GM19193 (cell line): ENCODE measurements at regions not wholly inside any gene's neighbourhood (a gene's known extent, or its start where the extent isn't known, plus 50 kb on each side); places are given as distances from the start of the nearest gene placed in this dataset.

Experiments used
- POLR2A ChIP-seq: IDR thresholded peaks from 4 replicates; pipeline ENCODE4 v1.6.1; 2011; ENCODE audit not compliant: insufficient read depth, insufficient read length; ENCODE audit errors: extremely low read depth

GRCh38 chr6:87824958-87825491 is 123.0 kb upstream of the AKIRIN2 start:
- no peak for TF ChIP-seq POLR2A

GRCh38 chr6:87822011-87822410 is 120.0 kb upstream of the AKIRIN2 start:
- TF ChIP-seq POLR2A, result no peak

GRCh38 chr6:87820343-87820984 is 118.4 kb upstream of the AKIRIN2 start:
- TF ChIP-seq POLR2A, result no peak

GRCh38 chr6:87817183-87817582 is 115.2 kb upstream of the AKIRIN2 start:
- no peak for TF ChIP-seq POLR2A

- no peak for TF ChIP-seq POLR2A
Measured at GRCh38 chr6:87815449-87815848, 113.4 kb upstream of the AKIRIN2 start.

GRCh38 chr6:87808005-87808757 is 106.1 kb upstream of the AKIRIN2 start:
- no peak for TF ChIP-seq POLR2A

- no peak for TF ChIP-seq POLR2A
Measured at GRCh38 chr6:87807475-87807874, 105.4 kb upstream of the AKIRIN2 start.

- no peak for TF ChIP-seq POLR2A
Measured at GRCh38 chr6:87806635-87807034, 104.6 kb upstream of the AKIRIN2 start.

GRCh38 chr6:87806099-87806498 is 104.1 kb upstream of the AKIRIN2 start:
- TF ChIP-seq POLR2A, result no peak

GRCh38 chr6:87803791-87804190 is 101.8 kb upstream of the AKIRIN2 start:
- no peak for TF ChIP-seq POLR2A

- no peak for TF ChIP-seq POLR2A
Measured at GRCh38 chr6:87799651-87800050, 97.6 kb upstream of the AKIRIN2 start.

- TF ChIP-seq POLR2A, result no peak
Measured at GRCh38 chr6:87798393-87799278, 96.6 kb upstream of the AKIRIN2 start.

- TF ChIP-seq POLR2A, result no peak
Measured at GRCh38 chr6:87794922-87795885, 93.2 kb upstream of the AKIRIN2 start.

- TF ChIP-seq POLR2A, result no peak
Measured at GRCh38 chr6:87793315-87793714, 91.3 kb upstream of the AKIRIN2 start.

- no peak for TF ChIP-seq POLR2A
Measured at GRCh38 chr6:87791982-87792381, 89.9 kb upstream of the AKIRIN2 start.

GRCh38 chr6:87791485-87791884 is 89.5 kb upstream of the AKIRIN2 start:
- TF ChIP-seq POLR2A, result no peak
